CD14-positive monocyte (primary cell): ENCODE measurements at regions not wholly inside any gene's neighbourhood (a gene's known extent, or its start where the extent isn't known, plus 50 kb on each side); places are given as distances from the start of the nearest gene placed in this dataset.

Experiments used
- DNase-seq, 3 donors: peaks; one replicate each; pipeline ENCODE4 v3.0.0-alpha.2; 2011 to 2022
- H2AFZ ChIP-seq: 2 replicates; pipeline ENCODE4 v1.6.0; 2012; ENCODE audit warnings: mild to moderate bottlenecking, low read depth, low read length, inconsistent platforms; ENCODE audit not compliant: insufficient read depth, poor library complexity, severe bottlenecking
- H3K27ac ChIP-seq, 2 donors: 1 replicate in 1 of 2; 2 replicates in 1 of 2; pipeline ENCODE4 v1.5.1; 2012 to 2013; ENCODE audit warnings: low read length in 2 of 2, control low read depth in 1 of 2, inconsistent platforms in 1 of 2, low read depth in 1 of 2, mild to moderate bottlenecking in 1 of 2
- H3K27me3 ChIP-seq, 2 donors: one replicate each; pipeline versions ENCODE4 v1.6.0 to v1.6.1; 2011 to 2013; ENCODE audit warnings: low read length in 2 of 2; ENCODE audit not compliant: control insufficient read depth in 2 of 2, insufficient read depth in 2 of 2
- H3K36me3 ChIP-seq, 2 donors: replicated peaks in 1 of 2; 1 replicate in 1 of 2; 2 replicates in 1 of 2; pipeline versions ENCODE4 v1.5.1 to v1.6.1; 2012 to 2013; ENCODE audit warnings: low read length in 2 of 2, control low read depth in 1 of 2, inconsistent platforms in 1 of 2, mild to moderate bottlenecking in 1 of 2; ENCODE audit not compliant: insufficient read depth in 2 of 2, control insufficient read depth in 1 of 2
- H3K4me1 ChIP-seq, 2 donors: 1 replicate in 1 of 2; 2 replicates in 1 of 2; pipeline versions ENCODE4 v1.5.1 to v1.6.1; 2012 to 2013; ENCODE audit warnings: low read length in 2 of 2, control low read depth in 1 of 2, inconsistent platforms in 1 of 2, mild to moderate bottlenecking in 1 of 2, moderate library complexity in 1 of 2; ENCODE audit not compliant: insufficient read depth in 2 of 2, control insufficient read depth in 1 of 2
- H3K4me2 ChIP-seq: replicated peaks from 2 replicates; pipeline ENCODE3; 2012; ENCODE audit warnings: low read length, moderate library complexity, mild to moderate bottlenecking; ENCODE audit not compliant: poor library complexity, severe bottlenecking; ENCODE audit errors: extremely low read depth
- H3K4me3 ChIP-seq, 3 experiments: fragments of 200-600 bp in 1 of 3; sonication (generic) in 1 of 3; replicated peaks in 1 of 3; 1 replicate in 2 of 3; 2 replicates in 1 of 3; pipeline ENCODE4 v1.5.1; 2011 to 2013; ENCODE audit warnings: low read length in 3 of 3, mild to moderate bottlenecking in 3 of 3, control low read depth in 2 of 3, low read depth in 2 of 3, inconsistent platforms in 1 of 3, moderate library complexity in 1 of 3
- H3K79me2 ChIP-seq: 2 replicates; pipeline ENCODE4 v1.6.0; 2012; ENCODE audit warnings: mild to moderate bottlenecking, control low read depth, inconsistent platforms, low read length, moderate library complexity; ENCODE audit not compliant: insufficient read depth
- H3K9ac ChIP-seq: 2 replicates; pipeline ENCODE4 v1.6.0; 2017; ENCODE audit warnings: low read length, mild to moderate bottlenecking; ENCODE audit not compliant: insufficient read depth, poor library complexity, severe bottlenecking
- H3K9me3 ChIP-seq, 2 donors: replicated peaks in 1 of 2; 1 replicate in 1 of 2; 2 replicates in 1 of 2; pipeline versions ENCODE4 v1.5.1 to v1.6.1; 2012 to 2013; ENCODE audit warnings: low read length in 2 of 2, control low read depth in 1 of 2; ENCODE audit not compliant: control insufficient read depth in 1 of 2, insufficient read depth in 1 of 2
- H4K20me1 ChIP-seq: 2 replicates; pipeline ENCODE4 v1.6.0; 2012; ENCODE audit warnings: mild to moderate bottlenecking, low read length, control low read depth, moderate library complexity; ENCODE audit not compliant: insufficient read depth
- H3K27ac Mint-ChIP-seq, 7 donors: one replicate each; pipeline ENCODE4 v1.8.0; 2020; ENCODE audit warnings: mild to moderate bottlenecking in 7 of 7, mixed read lengths in 7 of 7, moderate library complexity in 6 of 7, inconsistent platforms in 2 of 7
- H3K27me3 Mint-ChIP-seq, 3 donors: one replicate each; pipeline ENCODE4 v1.8.0; 2021 to 2022; ENCODE audit warnings: low read depth in 3 of 3, mild to moderate bottlenecking in 3 of 3, mixed read lengths in 3 of 3, moderate library complexity in 3 of 3, inconsistent platforms in 1 of 3
- H3K36me3 Mint-ChIP-seq, 2 donors: one replicate each; pipeline ENCODE4 v1.8.0; 2020; ENCODE audit warnings: mixed read lengths in 2 of 2, inconsistent platforms in 1 of 2, mild to moderate bottlenecking in 1 of 2
- H3K4me1 Mint-ChIP-seq: one replicate; pipeline ENCODE4 v1.8.0; 2020; ENCODE audit warnings: mild to moderate bottlenecking, mixed read lengths
- H3K4me3 Mint-ChIP-seq, 2 donors: one replicate each; pipeline ENCODE4 v1.8.0; 2020; ENCODE audit warnings: mild to moderate bottlenecking in 2 of 2, mixed read lengths in 2 of 2, moderate library complexity in 1 of 2
- H3K9me3 Mint-ChIP-seq, 7 donors: one replicate each; pipeline ENCODE4 v1.8.0; 2020 to 2022; ENCODE audit warnings: mixed read lengths in 7 of 7, mild to moderate bottlenecking in 6 of 7, moderate library complexity in 6 of 7, inconsistent platforms in 2 of 7
- WGBS: methylation state at CpG from one replicate; pipeline ENCODE4 v1.1.5; 2013; ENCODE audit warnings: missing lambda C conversion rate; ENCODE audit not compliant: insufficient coverage; 5-methylcytosine and 5-hydroxymethylcytosine counted together
- intact Hi-C, 2 donors: fragments of 100-400 bp; cut with micrococcal nuclease; formaldehyde crosslinking; loops; one replicate each; pipeline versions ENCODE4 v1.15.0 to v1.15.1; 2023
- TF ChIP-seq, protein P1 (sequence below): fragments of 200-600 bp; IDR thresholded peaks from one replicate; pipeline ENCODE4 v1.8.0; 2022; ENCODE audit warnings: antibody characterized with exemption, mild to moderate bottlenecking

DNA sequence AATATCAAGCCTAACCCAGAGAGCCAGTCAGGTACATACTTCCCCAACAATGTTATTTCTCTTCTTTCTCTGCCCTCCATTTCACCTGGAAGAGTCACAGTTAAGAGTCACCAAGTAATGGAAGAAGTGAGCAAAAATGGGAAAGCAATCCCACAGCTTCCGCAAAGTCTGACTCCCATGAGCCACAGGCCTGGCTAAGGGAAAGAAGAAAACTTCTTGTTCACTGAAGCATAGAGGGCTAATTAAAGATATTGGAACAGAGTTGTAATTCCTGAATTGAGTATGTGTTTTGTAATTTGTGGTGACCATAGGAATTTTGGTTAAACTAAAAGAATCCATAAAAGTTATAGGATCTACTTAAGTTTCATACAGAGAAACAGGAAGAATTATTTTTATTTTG is 830.9 kb upstream of the PCDH20 start:
- Histone ChIP-seq H3K79me2 (no peaks in the 10 kb centered on the region), H3K4me3 (no peak overlapping the region), H3K36me3 (no peaks in the 10 kb centered on the region), H3K27me3 (no peaks in the 10 kb centered on the region), H3K9ac (no peak overlapping the region), H3K4me2 (no peak overlapping the region), H4K20me1 (no peaks in the 10 kb centered on the region), H3K9me3 (peaks cover 0 to 5% of the 10 kb centered on the region in 2 donors), H2AFZ (no peak overlapping the region), H3K4me1 (no peaks in the 10 kb centered on the region), H3K27ac (no peak overlapping the region)
- H3K4me1 Mint-ChIP-seq = no peaks in the 10 kb centered on the region
- WGBS = 100% methylated on average over 1 of the region's 1 CpG
- H3K4me3 Mint-ChIP-seq = no peak overlapping the region
- intact Hi-C loops = no loop called here
- H3K27ac Mint-ChIP-seq = no peak overlapping the region
- TF ChIP-seq, protein P1, sequence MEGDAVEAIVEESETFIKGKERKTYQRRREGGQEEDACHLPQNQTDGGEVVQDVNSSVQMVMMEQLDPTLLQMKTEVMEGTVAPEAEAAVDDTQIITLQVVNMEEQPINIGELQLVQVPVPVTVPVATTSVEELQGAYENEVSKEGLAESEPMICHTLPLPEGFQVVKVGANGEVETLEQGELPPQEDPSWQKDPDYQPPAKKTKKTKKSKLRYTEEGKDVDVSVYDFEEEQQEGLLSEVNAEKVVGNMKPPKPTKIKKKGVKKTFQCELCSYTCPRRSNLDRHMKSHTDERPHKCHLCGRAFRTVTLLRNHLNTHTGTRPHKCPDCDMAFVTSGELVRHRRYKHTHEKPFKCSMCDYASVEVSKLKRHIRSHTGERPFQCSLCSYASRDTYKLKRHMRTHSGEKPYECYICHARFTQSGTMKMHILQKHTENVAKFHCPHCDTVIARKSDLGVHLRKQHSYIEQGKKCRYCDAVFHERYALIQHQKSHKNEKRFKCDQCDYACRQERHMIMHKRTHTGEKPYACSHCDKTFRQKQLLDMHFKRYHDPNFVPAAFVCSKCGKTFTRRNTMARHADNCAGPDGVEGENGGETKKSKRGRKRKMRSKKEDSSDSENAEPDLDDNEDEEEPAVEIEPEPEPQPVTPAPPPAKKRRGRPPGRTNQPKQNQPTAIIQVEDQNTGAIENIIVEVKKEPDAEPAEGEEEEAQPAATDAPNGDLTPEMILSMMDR = no peak
- H3K27me3 Mint-ChIP-seq = peaks cover 0 to 2% (median 0%) of the 10 kb centered on the region in 3 donors
- peaks cover 0 to 9% (median 4%) of the 10 kb centered on the region in 7 donors for H3K9me3 Mint-ChIP-seq
- DNase-seq = no peak
- no peaks in the 10 kb centered on the region for H3K36me3 Mint-ChIP-seq

DNA sequence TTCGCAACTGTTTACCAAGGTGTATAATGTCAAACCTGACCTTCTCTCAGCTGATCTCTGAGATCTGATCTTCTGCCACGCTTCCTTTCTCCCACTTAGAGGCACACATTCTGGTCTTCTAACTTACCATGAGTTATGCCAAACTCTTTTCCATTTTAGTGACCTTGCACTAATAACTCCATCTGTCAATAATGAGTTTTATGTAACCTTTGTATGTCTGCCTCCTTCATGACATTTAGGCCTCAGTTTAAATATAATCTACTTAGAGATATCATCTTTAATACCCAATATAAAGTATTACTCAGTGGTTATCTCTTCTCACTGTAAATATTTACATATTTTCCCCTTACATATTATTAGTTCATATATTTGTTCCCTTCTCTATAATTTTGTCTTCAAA is 827.5 kb upstream of the PCDH20 start:
- Histone ChIP-seq H2AFZ (no peak overlapping the region), H3K4me2 (no peak overlapping the region), H3K27ac (no peak overlapping the region), H3K9ac (no peak overlapping the region), H3K79me2 (no peaks in the 10 kb centered on the region), H3K4me3 (no peak overlapping the region), H4K20me1 (no peaks in the 10 kb centered on the region), H3K4me1 (no peaks in the 10 kb centered on the region), H3K36me3 (no peaks in the 10 kb centered on the region), H3K9me3 (no peaks in the 10 kb centered on the region), H3K27me3 (no peaks in the 10 kb centered on the region)
- H3K4me1 Mint-ChIP-seq = no peaks in the 10 kb centered on the region
- peaks cover 0 to 3% (median 2%) of the 10 kb centered on the region in 7 donors for H3K9me3 Mint-ChIP-seq
- no peaks in the 10 kb centered on the region for H3K36me3 Mint-ChIP-seq
- 83% methylated on average over 2 of the region's 2 CpGs for WGBS
- TF ChIP-seq, protein P1 = no peak
- no peak for DNase-seq
- H3K4me3 Mint-ChIP-seq = no peak overlapping the region
- intact Hi-C loops = no loop called here
- no peak overlapping the region for H3K27ac Mint-ChIP-seq
- no peaks in the 10 kb centered on the region for H3K27me3 Mint-ChIP-seq
